SIG-M5 treated with dmso at 0.1 percent for 504 hours (cell line): ENCODE measurements at regions not wholly inside any gene's neighbourhood (a gene's known extent, or its start where the extent isn't known, plus 50 kb on each side); places are given as distances from the start of the nearest gene placed in this dataset.
"Not testable (repeated sequence)": the region's sequence is repeated elsewhere in the genome, so short reads cannot be mapped to it uniquely, and the experiment has no call there.

Source experiments
- DNase-seq: peaks from one replicate; lab custom pipeline; 2025; ENCODE audit not compliant: unreplicated experiment; lab: John Stamatoyannopoulos, UW

DNA sequence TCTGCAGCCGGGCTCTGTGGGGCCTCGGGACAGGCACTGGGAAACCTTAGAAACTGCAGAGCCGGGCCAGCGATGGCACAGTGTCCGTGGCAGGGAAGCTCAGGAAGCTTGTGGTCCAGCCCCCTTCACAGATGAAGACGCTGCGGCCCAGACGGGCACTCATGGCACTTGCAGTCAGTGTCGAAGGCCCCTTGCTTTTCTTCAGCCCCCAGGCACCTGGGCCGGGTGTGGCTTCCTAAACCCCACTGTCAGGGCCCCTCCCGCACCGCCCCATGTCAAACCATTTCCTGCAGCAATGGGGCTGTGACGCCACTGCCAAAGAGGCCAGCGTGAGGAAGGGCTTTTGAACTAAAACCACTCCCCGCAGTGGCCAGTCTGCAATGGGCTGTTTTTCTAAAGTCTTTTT, 164.0 kb downstream of the LAT start:
- no peak for DNase-seq

DNA sequence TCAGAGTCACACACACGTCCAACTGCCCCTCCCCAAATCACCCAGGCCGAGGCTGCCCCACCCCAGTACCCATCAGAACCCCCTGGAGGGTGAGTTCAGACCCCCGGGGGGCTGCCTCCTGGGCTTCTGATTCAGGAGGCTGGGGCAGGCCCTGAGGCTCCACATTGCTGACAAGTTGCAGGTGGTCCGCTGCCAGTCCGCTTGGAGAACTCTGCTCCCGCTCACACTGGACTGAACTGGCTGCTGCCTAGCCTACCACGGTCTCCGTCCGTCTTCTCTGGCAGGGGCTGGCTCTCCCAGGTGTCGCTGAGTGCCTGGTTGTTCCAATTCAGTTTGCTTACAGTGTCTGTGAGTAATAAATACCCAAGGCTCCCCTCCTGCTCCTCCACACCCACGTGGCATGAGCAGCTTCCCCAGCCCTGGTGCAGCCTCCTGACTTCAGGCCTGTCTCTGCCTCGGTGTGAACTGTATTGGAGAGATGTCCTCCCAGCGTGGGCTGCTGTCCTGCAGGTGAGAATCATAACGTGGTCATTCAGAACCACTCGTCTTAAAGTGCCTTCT, 163.4 kb downstream of the LAT start:
- no peak for DNase-seq

DNA sequence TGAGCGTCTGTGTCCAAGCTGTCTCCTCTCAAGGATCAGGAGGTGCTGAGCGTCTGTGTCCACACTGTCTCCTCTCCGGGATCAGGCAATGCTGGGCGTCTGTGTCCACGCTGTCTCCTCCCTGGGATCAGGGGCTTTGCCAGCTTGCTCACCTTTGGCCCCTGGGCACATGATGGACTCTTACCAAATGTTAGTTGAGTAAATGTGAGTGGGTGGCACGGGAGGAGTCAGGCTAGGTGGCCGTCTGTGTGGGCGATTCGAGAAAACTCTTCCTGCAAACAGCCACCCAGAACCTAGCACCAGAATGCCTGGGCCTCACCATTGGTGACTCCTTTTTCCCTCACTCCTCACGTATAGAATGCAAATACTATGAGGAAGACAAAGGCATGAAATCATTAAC, 162.9 kb downstream of the LAT start:
- DNase-seq: not testable (repeated sequence)

DNA sequence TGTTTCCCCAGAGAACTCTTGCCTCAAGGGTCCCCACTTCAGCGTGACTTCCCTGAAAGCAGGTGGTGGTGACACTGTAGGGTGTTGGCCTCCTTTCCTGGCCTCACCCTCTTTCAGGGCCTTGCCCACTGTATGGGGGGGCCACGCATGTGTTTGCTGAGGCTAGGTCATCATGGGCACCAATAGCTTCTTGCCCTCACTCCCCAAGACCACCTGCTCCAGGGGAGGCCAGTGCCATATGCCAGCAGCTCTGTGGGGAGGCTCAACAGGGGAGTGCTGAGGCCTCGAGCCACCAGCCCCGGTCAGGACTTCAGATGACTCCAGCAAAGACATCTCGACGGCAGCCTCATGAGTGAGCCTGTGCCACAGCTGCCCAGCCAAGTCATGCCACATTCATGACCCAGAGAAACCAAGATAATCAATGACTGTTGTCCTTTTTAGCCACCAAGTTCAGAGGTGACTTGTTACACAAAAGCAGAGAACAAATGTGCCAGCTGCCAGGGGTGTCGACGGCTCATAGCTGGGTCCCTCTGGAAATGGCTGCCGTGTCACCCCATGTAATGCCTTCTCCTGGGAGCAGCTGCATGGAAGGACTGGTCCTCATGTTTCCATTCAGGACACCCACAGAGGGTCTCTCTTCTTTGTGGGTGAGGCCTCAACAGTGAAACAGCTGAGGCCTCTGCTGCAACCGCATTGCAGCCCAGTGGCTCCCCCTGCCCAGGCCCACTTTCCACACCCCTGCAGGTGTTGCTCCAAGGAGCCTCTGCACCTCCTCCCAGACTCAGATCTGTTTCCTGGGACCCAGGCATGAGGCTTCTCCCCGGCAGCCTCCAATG, 162.2 kb downstream of the LAT start:
- DNase-seq: not testable (repeated sequence)

DNA sequence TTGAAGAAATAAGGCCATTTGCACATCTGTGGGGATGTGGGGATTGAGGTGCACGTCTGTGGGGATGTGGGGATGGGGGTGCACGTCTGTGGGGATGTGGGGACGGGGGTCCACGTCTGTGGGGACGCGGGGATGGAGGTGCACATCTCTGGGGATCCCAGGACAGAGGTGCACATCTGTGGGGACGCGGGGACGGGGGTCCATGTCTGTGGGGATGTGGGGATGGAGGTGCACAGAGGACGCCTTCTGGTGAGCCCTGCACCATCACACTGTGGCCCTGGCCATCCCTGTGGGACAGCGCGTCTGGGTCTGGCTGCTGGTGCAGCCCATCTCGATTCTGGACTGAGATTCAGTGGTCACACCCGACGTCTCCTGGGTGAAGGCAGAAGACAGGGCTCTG, 161.4 kb downstream of the LAT start:
- DNase-seq: no peak

DNA sequence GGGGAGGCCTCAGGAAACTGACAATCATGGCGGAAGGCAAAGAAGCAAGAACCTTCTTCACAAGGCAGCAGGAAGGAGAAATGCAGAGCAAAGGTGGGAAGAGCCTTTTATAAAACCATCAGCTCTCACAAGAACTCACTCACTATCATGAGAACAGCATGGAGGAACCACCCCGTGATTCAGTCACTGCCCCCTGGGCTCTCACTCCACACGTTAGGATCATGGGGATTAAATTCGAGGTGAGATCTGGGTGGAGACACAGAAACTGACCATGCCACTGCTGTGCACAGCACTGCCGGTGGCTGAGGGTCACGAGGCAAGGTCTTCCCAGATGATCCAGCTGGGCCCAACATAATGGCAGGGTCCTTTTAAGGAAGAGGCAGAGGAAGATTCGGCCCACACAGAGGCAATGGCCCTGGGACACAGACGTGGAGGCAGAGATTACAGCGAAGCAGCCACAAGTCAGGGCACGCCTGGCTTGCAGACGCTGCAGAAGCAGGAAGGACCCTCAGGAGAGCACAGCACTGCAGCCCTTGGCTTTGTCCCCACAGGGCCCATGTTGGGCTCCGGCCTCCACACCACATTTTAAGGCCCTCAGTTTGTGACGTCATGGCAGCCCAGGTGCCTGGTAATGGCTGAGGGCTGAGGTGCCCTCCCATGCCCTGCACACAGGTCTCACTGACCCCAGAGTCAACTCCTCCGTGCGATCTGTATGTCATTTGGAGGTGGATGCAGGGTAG, 160.8 kb downstream of the LAT start:
- not testable (repeated sequence) for DNase-seq

DNA sequence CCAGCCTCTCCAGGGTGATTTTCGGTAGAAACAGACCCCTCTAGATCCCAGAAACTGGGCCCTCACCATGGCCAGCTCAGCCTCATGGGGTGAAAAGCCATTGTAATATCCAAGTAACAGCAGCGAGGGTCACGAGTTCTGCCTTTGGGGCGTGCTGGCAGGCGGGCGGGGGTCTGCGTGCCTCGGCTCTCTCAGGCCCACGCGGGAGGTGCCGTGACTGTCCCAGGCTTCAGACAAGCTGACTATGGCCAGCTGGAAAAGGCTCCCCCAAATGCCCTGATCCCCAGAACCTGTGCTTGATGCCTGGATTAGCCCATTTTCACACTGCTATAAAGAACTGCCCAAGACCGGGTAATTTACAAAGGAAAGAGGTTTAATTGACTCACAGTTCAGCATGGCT, 160.2 kb downstream of the LAT start:
- not testable (repeated sequence) for DNase-seq

DNA sequence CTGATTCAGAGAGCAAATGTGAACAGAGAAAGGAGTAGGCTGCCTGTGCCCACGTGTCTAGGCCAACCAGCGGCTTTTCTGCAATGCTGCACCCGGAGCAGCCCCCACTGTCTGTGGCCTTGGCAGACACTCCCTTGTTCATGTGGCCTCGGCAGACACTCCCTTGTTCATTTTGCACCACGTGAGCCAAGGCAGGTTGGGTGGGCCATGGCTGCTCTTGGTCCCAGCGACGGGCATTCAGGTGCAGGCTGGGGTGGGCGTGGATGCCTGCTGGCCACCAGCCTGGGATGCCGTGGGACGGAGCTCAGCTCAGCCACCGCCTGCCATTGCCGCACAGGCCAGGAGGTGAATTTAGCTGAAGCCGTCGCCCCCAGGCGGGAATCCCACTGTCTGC, 159.8 kb downstream of the LAT start:
- not testable (repeated sequence) for DNase-seq

DNA sequence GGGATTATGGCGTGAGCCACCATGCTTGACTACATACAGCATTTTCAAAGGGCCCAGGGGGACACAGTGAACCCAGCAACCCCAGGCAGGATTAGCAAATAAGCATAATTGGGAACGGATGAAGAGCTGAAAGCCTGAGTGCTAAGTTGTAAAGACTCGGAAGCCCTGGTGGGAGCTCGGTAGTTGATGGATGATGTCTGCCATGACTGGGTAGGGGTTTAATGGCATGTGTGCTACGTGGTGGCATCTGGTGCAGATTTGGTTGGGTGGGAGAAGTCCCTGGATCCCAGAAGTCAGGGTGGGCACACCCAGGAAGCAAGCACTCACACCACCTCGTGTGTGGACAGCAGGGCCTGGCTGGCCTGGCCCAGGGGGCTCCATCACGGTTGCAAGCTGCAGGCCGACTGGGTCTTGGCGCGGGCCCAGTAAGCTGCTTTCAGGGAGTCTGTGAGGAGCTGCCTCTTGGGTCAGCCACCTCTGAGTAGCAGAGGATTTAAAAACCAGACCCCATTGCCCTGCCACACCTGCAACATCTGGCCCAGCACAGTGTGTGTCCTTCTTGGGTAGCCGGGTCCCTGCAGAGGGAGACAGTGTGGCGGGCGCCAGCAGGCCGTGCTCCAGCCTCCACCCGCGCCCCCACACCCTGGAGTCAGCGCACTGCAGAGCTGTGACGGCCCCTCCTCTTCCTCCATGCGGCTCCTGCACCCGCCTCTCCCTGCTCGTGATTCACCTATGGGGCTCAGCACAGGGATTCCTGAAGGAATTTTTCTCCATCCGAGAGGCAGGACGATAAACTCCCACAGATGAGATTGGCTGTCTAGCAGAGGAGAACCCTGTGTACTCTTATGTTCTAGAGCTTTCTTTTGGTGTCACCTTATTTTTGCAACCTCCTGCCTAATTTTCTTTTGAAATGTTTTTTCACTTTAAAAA, 159.2 kb downstream of the LAT start:
- not testable (repeated sequence) for DNase-seq

DNA sequence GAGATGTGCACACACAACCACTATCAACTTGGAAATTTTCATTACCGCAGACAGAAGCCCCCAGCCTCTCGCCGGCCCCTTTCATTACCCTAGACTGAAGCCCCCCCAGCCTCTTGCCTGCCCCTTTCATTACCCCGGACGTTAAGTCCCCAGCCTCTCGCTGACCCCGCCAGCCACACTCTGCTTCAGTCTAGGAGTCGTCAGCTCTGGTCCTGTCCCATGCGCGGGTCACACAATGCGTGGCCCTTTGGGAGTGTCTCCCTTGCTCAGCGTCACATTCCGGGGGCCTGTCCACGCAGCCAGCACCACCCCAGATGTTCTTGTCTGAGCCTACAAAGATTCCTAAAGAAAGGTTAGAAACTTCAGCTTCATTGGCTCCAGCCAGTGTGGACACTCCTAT, 157.7 kb downstream of the LAT start:
- not testable (repeated sequence) for DNase-seq

DNA sequence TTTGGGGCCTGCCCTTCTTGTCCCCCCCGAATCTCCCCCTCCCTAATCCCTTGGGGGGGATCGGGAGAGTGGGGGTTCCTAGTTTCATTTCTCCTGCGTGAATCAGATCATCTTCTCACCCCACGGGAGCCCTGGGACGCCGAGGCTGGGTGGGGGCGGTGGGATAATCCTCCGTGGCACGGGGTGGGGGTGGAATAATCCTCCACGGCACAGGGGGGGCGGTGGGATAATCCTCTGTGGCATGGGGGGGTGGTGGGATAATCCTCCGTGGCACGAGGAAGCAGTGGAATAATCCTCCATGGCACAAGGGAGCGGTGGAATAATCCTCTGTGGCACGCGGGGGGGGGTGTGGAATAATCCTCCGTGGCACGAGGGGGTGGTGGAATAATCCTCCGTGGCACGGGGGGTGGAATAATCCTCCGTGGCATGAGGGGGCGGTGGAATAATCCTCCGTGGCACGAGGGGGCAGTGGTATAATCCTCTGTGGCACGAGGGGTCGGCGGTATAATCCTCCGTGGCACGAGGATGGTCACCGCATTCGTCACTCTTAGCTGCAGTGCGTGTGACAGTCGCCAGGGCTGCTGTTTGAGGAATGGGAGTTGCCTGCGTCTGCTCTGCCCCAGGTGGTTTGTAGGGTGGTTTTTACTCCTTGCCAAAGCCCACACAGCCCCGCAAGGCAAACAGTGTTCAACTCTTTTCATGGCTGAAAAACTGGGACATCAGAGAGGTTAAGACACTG, 156.9 kb downstream of the LAT start:
- no peak for DNase-seq

DNA sequence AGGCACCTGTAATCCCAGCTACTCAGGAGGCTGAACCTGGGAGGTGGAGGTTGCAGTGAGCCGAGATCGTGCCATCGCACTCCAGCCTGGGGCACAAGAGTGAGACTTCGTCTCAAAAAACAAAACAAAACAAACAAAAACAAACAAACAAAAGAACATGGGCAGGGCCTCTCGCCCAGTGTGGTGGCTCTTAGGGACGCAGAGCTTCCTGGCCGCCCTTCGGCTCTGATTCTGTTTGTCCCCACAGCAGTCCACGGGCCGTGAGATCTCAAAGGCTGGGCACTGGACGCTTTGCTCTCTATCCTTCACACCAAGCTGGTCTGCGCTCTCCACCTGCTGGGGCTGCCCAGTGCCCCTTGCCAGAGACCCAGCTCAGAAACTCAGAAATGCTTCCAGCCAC, 156.3 kb downstream of the LAT start:
- not testable (repeated sequence) for DNase-seq

DNA sequence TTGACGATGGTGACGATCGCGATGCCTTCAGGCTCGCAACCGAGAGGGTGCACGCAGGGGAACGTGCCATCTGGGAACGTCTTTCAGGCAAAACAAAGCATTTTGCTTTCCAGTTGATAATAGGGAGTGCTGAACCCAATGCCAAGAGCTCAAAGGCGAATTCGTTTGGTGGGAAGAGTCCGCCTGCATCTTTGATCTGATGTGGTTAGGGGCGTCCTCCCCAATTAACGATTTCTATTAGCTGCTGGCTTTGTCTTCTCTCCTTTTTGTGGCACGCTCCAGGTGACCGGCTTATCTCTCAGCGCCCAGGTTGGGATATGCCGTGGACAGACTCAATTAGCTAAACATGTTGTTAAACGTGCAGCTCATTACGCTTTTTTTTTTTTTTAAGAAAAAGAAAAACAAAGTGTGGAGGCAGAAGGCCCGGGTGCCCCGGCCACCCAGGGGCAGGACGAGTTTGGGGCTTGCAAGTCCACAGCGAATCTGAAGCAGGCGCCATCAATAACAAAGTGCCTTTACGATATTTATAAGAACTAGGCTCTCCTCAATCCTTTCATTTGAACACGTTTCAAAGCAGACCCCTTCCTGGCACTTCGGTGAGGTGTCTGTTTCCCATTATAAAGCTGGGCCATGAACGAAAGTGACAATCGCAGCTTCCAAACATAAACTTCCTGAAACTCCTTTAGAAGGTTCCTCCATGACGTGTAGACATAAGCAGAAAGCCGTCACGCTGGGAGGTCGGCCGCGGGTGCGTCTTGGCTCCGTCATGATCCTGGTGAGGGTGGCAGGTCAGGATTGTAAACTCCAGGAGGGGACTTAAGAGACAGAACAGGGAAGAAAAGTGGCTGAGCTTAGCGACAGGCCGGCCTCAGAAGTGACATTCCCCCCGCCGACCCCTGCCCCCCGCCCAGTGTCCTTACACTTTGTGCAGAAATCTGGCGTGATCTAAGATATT, 155.3 kb downstream of the LAT start:
- not testable (repeated sequence) for DNase-seq

DNA sequence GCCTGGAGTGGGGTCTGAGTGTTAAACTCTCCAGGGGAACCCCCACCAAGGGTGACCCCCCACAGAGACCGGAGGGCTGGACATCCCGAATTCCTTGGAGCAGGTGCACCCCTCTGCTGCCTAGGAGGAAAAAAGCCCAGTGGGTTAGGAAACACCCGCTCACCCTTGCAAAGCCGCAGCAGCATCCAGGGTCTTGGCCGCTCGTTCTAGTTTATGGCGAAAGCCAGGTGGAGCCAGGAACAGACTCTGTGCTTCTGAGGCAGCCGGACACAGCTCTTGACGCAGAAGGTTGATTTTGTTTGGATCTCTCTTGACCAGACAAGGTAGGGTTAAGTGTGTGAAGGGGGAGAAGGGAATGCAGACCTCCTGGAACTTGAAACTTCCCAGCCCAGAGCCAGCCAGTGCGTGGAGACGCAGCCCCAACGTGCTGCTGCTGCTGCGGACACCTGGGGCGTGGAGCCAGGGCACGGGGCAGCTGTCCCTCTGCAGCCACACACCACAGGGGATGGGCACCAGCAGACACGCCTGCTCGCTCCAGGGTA, 154.5 kb downstream of the LAT start:
- DNase-seq: no peak

DNA sequence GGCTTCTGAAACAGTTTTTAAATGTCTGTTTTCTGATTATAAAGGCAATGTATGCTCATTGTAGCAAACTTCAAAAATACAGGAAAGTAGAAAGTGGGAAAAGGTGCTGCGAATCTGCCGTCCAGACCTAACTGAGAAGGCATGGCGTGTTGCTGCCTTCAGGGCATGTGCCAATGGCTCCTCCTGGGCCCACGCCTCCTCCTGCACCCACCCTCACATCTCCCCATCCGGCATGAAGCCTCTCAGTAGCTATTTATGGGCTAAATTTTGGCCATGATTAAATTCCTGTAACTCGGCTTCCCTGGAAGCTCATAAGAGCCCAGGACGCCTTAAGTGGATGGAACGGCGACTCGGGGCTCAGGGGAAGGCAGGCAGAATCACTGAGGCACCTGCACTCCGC, 153.8 kb downstream of the LAT start:
- not testable (repeated sequence) for DNase-seq

DNA sequence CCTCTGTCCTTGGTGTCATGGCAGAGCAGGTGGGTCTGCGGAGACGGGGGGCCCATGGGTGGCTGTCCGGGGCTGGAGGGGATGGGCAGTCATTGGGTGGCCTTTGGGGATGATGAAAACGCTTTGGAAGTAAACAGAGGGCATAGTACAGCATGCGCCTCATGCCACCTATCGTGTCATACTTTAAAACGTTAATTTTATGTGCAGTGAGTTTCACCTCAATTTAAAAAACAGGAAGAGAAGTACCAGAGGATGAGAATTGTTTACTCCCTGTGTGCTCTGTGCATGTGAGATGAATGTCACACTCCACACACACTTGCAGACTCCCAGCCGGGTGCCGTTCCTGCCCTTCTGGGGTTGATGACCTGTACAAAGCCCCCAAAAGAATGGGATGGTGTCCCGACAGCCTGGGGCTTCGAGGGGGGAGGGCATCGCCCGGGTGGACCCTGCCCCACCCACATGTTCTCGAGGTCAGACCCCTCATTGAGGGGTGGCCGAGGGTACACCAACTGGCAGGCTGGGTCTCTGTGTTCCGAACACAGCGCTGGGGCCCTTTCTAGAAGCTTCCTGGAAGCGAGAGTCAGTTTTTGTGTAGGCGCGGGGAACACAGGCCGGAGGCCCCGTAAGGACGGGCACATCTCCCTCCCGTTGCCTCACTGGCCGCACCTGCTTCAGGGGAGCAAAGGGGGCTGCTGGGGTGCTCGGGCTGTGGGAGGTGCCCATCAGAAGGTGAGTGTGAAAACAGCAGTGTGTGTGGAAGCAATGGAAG, 153.2 kb downstream of the LAT start:
- not testable (repeated sequence) for DNase-seq

DNA sequence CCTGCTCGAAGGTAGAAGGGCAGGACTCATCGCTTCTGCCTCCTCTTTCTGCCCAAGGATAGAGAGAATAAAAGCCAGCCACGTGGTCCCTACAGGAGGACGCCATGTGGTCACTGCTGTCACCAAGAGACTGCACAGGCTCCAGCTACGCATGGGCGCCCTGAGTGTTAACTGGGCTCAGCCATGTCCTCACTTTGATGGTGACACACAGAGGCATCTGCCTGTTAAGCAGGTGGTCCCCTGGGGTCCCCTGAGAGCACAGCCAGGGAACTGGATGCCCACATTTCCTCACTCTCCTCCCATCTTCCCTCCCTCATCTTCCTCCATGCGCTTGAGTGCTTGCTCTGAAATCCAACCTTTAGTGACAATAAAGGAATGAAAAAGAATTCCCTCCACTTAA, 152.6 kb downstream of the LAT start:
- DNase-seq: not testable (repeated sequence)

DNA sequence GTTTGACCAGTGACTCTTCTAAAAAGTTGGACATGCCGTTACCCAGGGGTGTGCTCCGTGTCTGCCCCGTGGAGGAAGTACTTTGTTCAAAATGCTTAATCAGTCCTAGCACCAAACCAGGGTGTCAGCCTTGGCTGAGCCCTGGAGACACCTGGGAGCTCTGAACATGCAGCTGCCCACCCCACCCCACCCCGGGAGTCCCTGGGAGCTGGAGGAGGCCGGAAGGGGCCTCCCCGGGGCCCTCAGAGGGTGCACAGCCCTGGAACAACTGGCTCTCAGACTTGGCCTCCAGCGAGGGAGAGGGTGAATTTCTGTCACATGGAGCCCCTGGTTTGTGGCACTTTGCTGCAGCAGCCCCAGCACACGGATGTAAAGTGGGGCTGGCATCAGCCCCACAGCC, 152.1 kb downstream of the LAT start:
- not testable (repeated sequence) for DNase-seq
